ENCODE measurements at regions not wholly inside any gene's neighbourhood (a gene's known extent, or its start where the extent isn't known, plus 50 kb on each side); places are given as distances from the start of the nearest gene placed in this dataset.
"Not testable (repeated sequence)": the region's sequence is repeated elsewhere in the genome, so short reads cannot be mapped to it uniquely, and the experiment has no call there.

GRCh38 chr6:85015396-85015990 is 251.1 kb upstream of the TBX18 start:
- DNase-seq (ENCODE audit: low spot score): peak; percentile 9

- DNase-seq (ENCODE audit: low spot score): no peak
Observed at GRCh38 chr6:85010865-85011264, 246.5 kb upstream of the TBX18 start.

GRCh38 chr6:85008296-85009009 is 244.1 kb upstream of the TBX18 start:
- peak; percentile 59 for DNase-seq (ENCODE audit: low spot score)

GRCh38 chr6:85006362-85006761 is 242.0 kb upstream of the TBX18 start:
- DNase-seq (ENCODE audit: low spot score): no peak

- no peak for DNase-seq (ENCODE audit: low spot score)
Observed at GRCh38 chr6:85005494-85005893, 241.1 kb upstream of the TBX18 start.

- DNase-seq (ENCODE audit: low spot score): no peak
Observed at GRCh38 chr6:85004361-85004995, 240.1 kb upstream of the TBX18 start.

- no peak for DNase-seq (ENCODE audit: low spot score)
Observed at GRCh38 chr6:85002847-85003246, 238.4 kb upstream of the TBX18 start.

- DNase-seq (ENCODE audit: low spot score): no peak
Observed at GRCh38 chr6:85000001-85000400, 235.6 kb upstream of the TBX18 start.

GRCh38 chr6:84998223-84998622 is 233.8 kb upstream of the TBX18 start:
- DNase-seq (ENCODE audit: low spot score): no peak

- DNase-seq (ENCODE audit: low spot score): not testable (repeated sequence)
Observed at GRCh38 chr6:84988766-84989165, 224.4 kb upstream of the TBX18 start.

- DNase-seq (ENCODE audit: low spot score): not testable (repeated sequence)
Observed at GRCh38 chr6:84985490-84985889, 221.1 kb upstream of the TBX18 start.

- no peak for DNase-seq (ENCODE audit: low spot score)
Observed at GRCh38 chr6:84979541-84979940, 215.1 kb upstream of the TBX18 start.

- DNase-seq (ENCODE audit: low spot score): no peak
Observed at GRCh38 chr6:84977363-84977705, 212.9 kb upstream of the TBX18 start.

- no peak for DNase-seq (ENCODE audit: low spot score)
Observed at GRCh38 chr6:84976526-84977362, 212.3 kb upstream of the TBX18 start.

- no peak for DNase-seq (ENCODE audit: low spot score)
Observed at GRCh38 chr6:84975316-84975715, 210.9 kb upstream of the TBX18 start.

GRCh38 chr6:84973606-84974005 is 209.2 kb upstream of the TBX18 start:
- no peak for DNase-seq (ENCODE audit: low spot score)

GRCh38 chr6:84967965-84968364 is 203.6 kb upstream of the TBX18 start:
- no peak for DNase-seq (ENCODE audit: low spot score)

GRCh38 chr6:84967389-84967788 is 203.0 kb upstream of the TBX18 start:
- peak; percentile 42 for DNase-seq (ENCODE audit: low spot score)

- no peak for DNase-seq (ENCODE audit: low spot score)
Observed at GRCh38 chr6:84953111-84953755, 188.8 kb upstream of the TBX18 start.

- DNase-seq (ENCODE audit: low spot score): not testable (repeated sequence)
Observed at GRCh38 chr6:84944926-84945325, 180.5 kb upstream of the TBX18 start.

GRCh38 chr6:84943905-84944304 is 179.5 kb upstream of the TBX18 start:
- DNase-seq (ENCODE audit: low spot score): no peak

GRCh38 chr6:84941609-84942008 is 177.2 kb upstream of the TBX18 start:
- not testable (repeated sequence) for DNase-seq (ENCODE audit: low spot score)

Measured in RKO (cell line).